B cell (primary cell): ENCODE measurements at regions not wholly inside any gene's neighbourhood (a gene's known extent, or its start where the extent isn't known, plus 50 kb on each side); places are given as distances from the start of the nearest gene placed in this dataset.

ENCODE experiments used
- EZH2 ChIP-seq: IDR thresholded peaks from 2 replicates; pipeline ENCODE4 v1.6.1; 2012; ENCODE audit warnings: borderline replicate concordance, low read depth, mild to moderate bottlenecking, moderate library complexity, low read length; ENCODE audit not compliant: insufficient read depth, poor library complexity, severe bottlenecking
- TF ChIP-seq, protein P1 (sequence below): fragments of 200-600 bp; IDR thresholded peaks from one replicate; pipeline ENCODE4 v1.8.0; 2022; ENCODE audit warnings: antibody characterized with exemption, mild to moderate bottlenecking

DNA sequence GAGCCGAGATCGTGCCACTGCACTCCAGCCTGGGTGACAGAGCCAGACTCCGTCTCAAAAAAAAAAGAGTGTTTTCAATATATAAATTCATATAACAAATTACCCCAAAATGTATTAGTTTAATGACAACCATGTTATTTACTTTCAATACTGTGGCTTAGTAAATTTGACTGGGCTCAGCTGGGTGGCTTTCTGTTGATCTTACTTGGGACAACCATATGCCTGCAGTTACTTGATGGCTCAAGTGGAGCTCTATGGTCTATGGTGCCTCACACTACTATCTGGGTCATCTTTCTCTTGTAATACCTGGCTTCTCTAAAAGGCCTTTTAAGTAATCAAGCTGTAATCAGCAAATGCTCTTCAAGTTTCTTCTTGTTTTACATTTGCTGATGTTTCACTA is 341.5 kb upstream of the SPHKAP start:
- TF ChIP-seq, protein P1, sequence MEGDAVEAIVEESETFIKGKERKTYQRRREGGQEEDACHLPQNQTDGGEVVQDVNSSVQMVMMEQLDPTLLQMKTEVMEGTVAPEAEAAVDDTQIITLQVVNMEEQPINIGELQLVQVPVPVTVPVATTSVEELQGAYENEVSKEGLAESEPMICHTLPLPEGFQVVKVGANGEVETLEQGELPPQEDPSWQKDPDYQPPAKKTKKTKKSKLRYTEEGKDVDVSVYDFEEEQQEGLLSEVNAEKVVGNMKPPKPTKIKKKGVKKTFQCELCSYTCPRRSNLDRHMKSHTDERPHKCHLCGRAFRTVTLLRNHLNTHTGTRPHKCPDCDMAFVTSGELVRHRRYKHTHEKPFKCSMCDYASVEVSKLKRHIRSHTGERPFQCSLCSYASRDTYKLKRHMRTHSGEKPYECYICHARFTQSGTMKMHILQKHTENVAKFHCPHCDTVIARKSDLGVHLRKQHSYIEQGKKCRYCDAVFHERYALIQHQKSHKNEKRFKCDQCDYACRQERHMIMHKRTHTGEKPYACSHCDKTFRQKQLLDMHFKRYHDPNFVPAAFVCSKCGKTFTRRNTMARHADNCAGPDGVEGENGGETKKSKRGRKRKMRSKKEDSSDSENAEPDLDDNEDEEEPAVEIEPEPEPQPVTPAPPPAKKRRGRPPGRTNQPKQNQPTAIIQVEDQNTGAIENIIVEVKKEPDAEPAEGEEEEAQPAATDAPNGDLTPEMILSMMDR: no peak
- TF ChIP-seq EZH2: no peak
